ENCODE measurements at regions not wholly inside any gene's neighbourhood (a gene's known extent, or its start where the extent isn't known, plus 50 kb on each side); places are given as distances from the start of the nearest gene placed in this dataset.

DNA sequence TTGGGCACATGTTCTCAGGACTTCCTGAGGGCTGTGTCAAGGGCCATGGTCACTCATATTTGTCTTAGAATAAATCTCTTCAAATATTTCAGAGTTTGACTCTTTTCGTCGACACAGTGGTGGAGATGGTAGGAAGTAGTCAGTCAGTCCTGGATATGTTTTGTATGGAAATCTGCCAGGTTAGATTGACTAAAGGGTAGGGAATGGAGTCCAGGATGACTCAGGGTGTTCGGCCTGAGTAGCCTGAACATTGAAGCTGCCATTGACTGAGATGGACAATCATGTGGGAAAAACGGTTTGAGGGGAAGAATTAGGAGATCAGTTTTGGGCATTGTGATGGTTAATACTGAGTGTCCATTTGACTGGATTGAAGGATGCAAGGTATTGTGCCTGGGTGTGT is 177.1 kb upstream of the CENPE start:
- no peak overlapping the region for H3K4me3 ChIP-seq (ENCODE audit: control insufficient read depth in 2 of 3, extremely low read depth in 1 of 3, insufficient read depth in 2 of 3, low read depth in 1 of 3, low read length in 3 of 3)
- H3K27me3 ChIP-seq (ENCODE audit: control insufficient read depth, extremely low read depth, insufficient read depth, low read length): no peaks in the 10 kb centered on the region
- H3K9me1 ChIP-seq (ENCODE audit: control insufficient read depth, extremely low read depth, insufficient read depth, low read length): no peaks in the 10 kb centered on the region
- H3K9ac ChIP-seq (ENCODE audit: control insufficient read depth, extremely low read depth, insufficient read depth, low read length): no peak overlapping the region
- H4K20me1 ChIP-seq (ENCODE audit: control insufficient read depth, extremely low read depth, insufficient read depth, low read length): no peaks in the 10 kb centered on the region
- no peak overlapping the region for H2AFZ ChIP-seq (ENCODE audit: control insufficient read depth, low read length)
- FAIRE-seq (no peak), DNase-seq (ENCODE audit: low read depth, low spot score) (no peak)
- H3K79me2 ChIP-seq (ENCODE audit: control insufficient read depth, insufficient read depth, low read length): no peaks in the 10 kb centered on the region
- H3K4me2 ChIP-seq (ENCODE audit: control insufficient read depth, extremely low read depth, insufficient read depth, low read depth, low read length): no peak overlapping the region
- dilution Hi-C loops (cut with MboI; ENCODE audit: extremely low pct_ligation_motif_present, low sequenced_read_pairs): no loop called here
- no peaks in the 10 kb centered on the region for H3K9me3 ChIP-seq (ENCODE audit: control insufficient read depth, low read depth, low read length)
- H3K36me3 ChIP-seq (ENCODE audit: control insufficient read depth in 2 of 2, extremely low read depth in 1 of 2, insufficient read depth in 2 of 2, low read length in 2 of 2): no peaks in the 10 kb centered on the region
- H3K4me1 ChIP-seq (ENCODE audit: control insufficient read depth, extremely low read depth, insufficient read depth, low read length): no peaks in the 10 kb centered on the region
- TF ChIP-seq, protein P1, sequence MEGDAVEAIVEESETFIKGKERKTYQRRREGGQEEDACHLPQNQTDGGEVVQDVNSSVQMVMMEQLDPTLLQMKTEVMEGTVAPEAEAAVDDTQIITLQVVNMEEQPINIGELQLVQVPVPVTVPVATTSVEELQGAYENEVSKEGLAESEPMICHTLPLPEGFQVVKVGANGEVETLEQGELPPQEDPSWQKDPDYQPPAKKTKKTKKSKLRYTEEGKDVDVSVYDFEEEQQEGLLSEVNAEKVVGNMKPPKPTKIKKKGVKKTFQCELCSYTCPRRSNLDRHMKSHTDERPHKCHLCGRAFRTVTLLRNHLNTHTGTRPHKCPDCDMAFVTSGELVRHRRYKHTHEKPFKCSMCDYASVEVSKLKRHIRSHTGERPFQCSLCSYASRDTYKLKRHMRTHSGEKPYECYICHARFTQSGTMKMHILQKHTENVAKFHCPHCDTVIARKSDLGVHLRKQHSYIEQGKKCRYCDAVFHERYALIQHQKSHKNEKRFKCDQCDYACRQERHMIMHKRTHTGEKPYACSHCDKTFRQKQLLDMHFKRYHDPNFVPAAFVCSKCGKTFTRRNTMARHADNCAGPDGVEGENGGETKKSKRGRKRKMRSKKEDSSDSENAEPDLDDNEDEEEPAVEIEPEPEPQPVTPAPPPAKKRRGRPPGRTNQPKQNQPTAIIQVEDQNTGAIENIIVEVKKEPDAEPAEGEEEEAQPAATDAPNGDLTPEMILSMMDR (optimal IDR thresholded peaks at IDR 0.05 in 1 of 3, IDR thresholded peaks at IDR 0.05 in 1 of 3, conservative IDR thresholded peaks at IDR 0.05 in 1 of 3; ENCODE audit: extremely low read depth in 1 of 3, insufficient read depth in 2 of 3, low read length in 3 of 3): no peak
- no peak overlapping the region for H3K27ac ChIP-seq (ENCODE audit: control insufficient read depth, insufficient read depth, low read length)

DNA sequence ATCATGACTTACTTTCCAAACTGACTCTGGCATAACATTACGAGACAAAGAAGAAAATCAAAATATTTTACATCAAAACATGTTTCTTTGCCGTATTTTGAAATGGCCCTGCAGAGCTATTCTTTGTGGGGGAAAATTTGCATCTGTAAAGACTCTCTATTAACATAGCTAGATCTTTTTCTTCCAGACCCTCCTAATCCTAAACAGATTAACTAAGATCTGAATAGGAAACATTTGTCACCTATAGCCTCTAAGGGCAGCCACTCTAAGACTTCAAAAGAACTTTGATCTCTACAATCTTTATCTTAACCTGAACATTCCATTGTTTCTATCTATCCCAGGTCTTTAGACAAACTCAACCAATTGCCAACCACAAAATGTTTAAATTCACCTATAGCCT is 176.6 kb upstream of the CENPE start:
- Histone ChIP-seq H3K27ac (ENCODE audit: control insufficient read depth, insufficient read depth, low read length) (no peak overlapping the region), H2AFZ (ENCODE audit: control insufficient read depth, low read length) (no peak overlapping the region), H4K20me1 (ENCODE audit: control insufficient read depth, extremely low read depth, insufficient read depth, low read length) (no peaks in the 10 kb centered on the region), H3K4me1 (ENCODE audit: control insufficient read depth, extremely low read depth, insufficient read depth, low read length) (no peaks in the 10 kb centered on the region), H3K27me3 (ENCODE audit: control insufficient read depth, extremely low read depth, insufficient read depth, low read length) (no peaks in the 10 kb centered on the region), H3K4me3 (ENCODE audit: control insufficient read depth in 2 of 3, extremely low read depth in 1 of 3, insufficient read depth in 2 of 3, low read depth in 1 of 3, low read length in 3 of 3) (no peak overlapping the region), H3K9ac (ENCODE audit: control insufficient read depth, extremely low read depth, insufficient read depth, low read length) (no peak overlapping the region), H3K9me3 (ENCODE audit: control insufficient read depth, low read depth, low read length) (no peaks in the 10 kb centered on the region), H3K9me1 (ENCODE audit: control insufficient read depth, extremely low read depth, insufficient read depth, low read length) (no peaks in the 10 kb centered on the region), H3K79me2 (ENCODE audit: control insufficient read depth, insufficient read depth, low read length) (no peaks in the 10 kb centered on the region), H3K4me2 (ENCODE audit: control insufficient read depth, extremely low read depth, insufficient read depth, low read depth, low read length) (no peak overlapping the region), H3K36me3 (ENCODE audit: control insufficient read depth in 2 of 2, extremely low read depth in 1 of 2, insufficient read depth in 2 of 2, low read length in 2 of 2) (no peaks in the 10 kb centered on the region)
- TF ChIP-seq, protein P1 (optimal IDR thresholded peaks at IDR 0.05 in 1 of 3, IDR thresholded peaks at IDR 0.05 in 1 of 3, conservative IDR thresholded peaks at IDR 0.05 in 1 of 3; ENCODE audit: extremely low read depth in 1 of 3, insufficient read depth in 2 of 3, low read length in 3 of 3): no peak
- no peak for TF ChIP-seq EZH2 (IDR thresholded peaks at IDR 0.05; ENCODE audit: low read length)
- DNase-seq (ENCODE audit: low read depth, low spot score): no peak
- no peak for FAIRE-seq
- dilution Hi-C loops (cut with MboI; ENCODE audit: extremely low pct_ligation_motif_present, low sequenced_read_pairs): no loop called here
